WI38 (cell line): ENCODE measurements at regions not wholly inside any gene's neighbourhood (a gene's known extent, or its start where the extent isn't known, plus 50 kb on each side); places are given as distances from the start of the nearest gene placed in this dataset.

Source experiments
- H3K4me3 ChIP-seq: 2 replicates; pipeline ENCODE4 v1.5.1; 2011; ENCODE audit warnings: low read depth, mild to moderate bottlenecking, control low read depth, low read length
- TF ChIP-seq, protein P1 (sequence below): IDR thresholded peaks from 2 replicates; pipeline ENCODE4 v1.5.1; 2012; ENCODE audit warnings: low read depth, mild to moderate bottlenecking, control low read depth, low read length

DNA sequence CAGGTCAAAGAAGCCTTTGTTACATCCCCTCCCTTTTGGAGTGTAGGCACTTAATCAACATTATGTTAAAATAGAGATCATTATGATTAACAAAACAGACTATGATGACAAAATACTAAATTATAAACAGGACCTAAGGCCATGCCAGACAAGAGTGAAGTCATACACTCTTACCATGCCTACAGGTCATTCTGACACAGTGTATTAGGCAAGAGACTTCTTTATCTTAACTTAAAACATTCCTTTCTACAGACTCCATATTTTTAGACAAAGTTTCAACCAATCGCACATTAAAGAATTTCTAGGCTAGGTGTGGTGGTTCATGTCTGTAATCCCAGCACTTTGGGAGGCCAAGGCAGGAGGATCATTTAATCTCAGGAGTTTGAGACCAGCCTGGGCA, 128.6 kb upstream of the SLC34A2 start:
- no peak overlapping the region for H3K4me3 ChIP-seq
- TF ChIP-seq, protein P1, sequence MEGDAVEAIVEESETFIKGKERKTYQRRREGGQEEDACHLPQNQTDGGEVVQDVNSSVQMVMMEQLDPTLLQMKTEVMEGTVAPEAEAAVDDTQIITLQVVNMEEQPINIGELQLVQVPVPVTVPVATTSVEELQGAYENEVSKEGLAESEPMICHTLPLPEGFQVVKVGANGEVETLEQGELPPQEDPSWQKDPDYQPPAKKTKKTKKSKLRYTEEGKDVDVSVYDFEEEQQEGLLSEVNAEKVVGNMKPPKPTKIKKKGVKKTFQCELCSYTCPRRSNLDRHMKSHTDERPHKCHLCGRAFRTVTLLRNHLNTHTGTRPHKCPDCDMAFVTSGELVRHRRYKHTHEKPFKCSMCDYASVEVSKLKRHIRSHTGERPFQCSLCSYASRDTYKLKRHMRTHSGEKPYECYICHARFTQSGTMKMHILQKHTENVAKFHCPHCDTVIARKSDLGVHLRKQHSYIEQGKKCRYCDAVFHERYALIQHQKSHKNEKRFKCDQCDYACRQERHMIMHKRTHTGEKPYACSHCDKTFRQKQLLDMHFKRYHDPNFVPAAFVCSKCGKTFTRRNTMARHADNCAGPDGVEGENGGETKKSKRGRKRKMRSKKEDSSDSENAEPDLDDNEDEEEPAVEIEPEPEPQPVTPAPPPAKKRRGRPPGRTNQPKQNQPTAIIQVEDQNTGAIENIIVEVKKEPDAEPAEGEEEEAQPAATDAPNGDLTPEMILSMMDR = no peak

DNA sequence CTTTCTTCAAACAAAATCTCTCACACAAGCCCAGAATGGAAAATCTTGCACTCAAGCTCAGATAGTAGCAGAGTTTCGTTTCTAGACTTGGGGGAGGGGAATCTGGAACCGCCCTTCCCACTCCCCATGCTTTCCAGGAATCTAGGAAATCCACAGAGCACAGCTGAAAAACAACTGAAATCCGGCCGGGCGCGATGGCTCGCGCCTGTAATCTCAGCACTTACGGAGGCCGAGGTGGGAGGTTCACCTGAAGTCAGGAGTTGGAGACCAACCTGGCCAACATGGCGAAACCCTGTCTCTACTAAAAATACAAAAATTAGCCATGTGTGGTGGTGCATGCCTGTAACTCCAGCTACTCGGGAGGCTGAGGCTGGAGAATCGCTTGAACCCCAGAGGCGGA, 127.3 kb upstream of the SLC34A2 start:
- TF ChIP-seq, protein P1 = no peak
- no peak overlapping the region for H3K4me3 ChIP-seq

DNA sequence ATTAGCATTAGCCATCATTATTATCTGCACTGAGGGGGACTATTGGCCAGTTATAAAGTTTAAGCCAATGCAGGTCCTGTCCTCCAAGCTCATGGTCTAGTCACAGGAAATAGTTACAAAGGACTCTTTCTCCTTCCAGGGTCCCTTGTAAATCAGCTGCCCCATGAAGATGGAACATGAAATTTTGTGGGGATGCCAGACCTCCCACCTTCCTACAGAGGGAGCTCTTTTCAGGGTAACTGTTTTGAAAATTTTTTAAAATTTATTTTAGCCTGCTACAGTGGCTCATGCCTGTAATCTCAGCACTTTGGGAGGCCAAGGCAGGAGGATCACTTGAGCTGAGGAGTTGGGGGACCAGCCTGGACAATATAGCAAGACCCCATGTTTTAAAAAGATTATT, 124.4 kb upstream of the SLC34A2 start:
- H3K4me3 ChIP-seq = no peak overlapping the region
- TF ChIP-seq, protein P1 = peak; percentile 16; the same call in 1 of the 2 replicates

- H3K4me3 ChIP-seq = no peak overlapping the region
- TF ChIP-seq, protein P1 = no peak
Measured at GRCh38 chr4:25532591-25532990, 123.1 kb upstream of the SLC34A2 start.

DNA sequence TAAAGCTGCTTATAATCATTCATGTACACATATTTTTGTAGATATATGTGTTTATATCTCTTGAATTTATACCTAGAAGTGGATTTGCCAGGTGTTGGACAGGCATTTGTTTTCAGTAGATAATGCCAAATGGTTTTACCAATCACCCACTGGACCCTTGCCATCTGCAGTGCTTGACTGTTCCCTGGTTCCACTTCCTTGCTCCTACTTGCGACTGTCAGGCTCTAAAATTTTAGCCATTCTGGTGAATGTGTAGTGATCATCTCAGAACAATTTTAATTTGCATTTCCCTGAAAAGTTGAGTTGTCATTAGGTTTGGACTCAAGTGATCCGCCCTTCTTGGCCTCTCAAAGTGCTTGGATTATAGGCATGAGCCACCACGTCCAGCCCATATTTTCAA, 122.4 kb upstream of the SLC34A2 start:
- H3K4me3 ChIP-seq = no peak overlapping the region
- TF ChIP-seq, protein P1 = no peak

DNA sequence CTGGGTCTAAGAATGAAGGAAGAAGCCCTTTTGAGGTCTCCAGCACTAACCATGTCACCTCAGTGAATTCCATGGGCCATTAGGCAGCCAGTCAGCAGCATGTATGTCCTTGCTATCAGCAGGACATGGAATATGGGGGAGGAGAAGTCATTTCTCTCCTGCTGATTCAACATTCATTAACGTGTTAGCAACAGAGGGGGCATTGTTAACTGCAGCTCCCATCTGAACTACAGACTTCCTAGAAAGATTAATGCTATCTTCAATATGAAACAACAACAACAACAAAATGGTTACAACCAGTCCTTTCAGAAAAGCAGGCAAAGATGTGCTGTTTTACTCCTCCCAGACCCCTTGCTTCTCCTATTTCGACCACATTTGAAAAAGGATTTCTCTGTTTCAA, 120.4 kb upstream of the SLC34A2 start:
- no peak overlapping the region for H3K4me3 ChIP-seq
- TF ChIP-seq, protein P1 = no peak

DNA sequence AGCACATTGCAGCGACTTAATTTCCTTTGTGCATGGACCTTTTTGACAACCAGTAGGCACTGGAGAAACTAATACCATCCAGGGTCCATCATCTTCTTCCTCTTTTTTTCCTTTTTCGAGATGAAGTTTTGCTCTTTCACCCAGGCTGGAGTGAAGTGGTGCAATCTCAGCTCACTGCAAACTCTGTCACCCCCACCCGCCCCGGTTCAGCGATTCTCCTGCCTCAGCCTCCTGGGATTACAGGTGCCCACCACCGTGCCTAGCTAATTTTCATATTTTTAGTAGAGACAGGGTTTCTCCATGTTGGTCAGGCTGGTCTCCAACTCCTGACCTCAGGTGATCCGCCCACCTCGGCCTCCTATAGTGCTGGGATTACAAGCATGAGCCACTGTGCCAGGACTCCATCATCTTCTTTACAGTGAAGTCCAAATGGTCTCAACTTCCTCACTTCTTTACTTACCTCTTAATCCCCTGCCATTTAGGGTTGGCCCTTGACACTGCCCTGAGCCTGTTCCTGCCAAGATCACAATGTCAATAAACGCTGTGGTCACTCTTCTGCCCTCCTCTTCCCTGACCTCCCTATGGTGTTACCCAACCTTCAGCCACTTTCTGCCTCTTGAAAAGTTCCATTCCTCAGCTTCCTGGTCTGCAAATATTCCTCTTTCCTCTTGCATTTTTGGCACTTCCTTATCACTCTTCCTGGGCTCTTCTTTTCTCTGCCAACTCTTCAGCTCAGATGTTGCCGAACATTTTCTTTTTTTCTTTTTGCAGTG, 119.8 kb upstream of the SLC34A2 start:
- TF ChIP-seq, protein P1 = no peak

More for the DNA sequence above, 119.8 kb upstream of the SLC34A2 start:
- H3K4me3 ChIP-seq = no peak overlapping the region
